OCI-LY3 (cell line): ENCODE measurements at regions not wholly inside any gene's neighbourhood (a gene's known extent, or its start where the extent isn't known, plus 50 kb on each side); places are given as distances from the start of the nearest gene placed in this dataset.
"Not testable (repeated sequence)": the region's sequence is repeated elsewhere in the genome, so short reads cannot be mapped to it uniquely, and the experiment has no call there.

Experiments used
- H2AFZ ChIP-seq: fragments of 200-600, 300-600 bp; shearing (Covaris generic); 2 replicates; pipeline ENCODE4 v1.6.0; 2014; ENCODE audit warnings: antibody characterized with exemption, low read depth, low read length
- H3K27ac ChIP-seq: fragments of 200-600, 300-600 bp; sonication (generic); 2 replicates; pipeline ENCODE4 v1.5.1; 2014; ENCODE audit warnings: mild to moderate bottlenecking, low read length, moderate library complexity, mixed read lengths
- H3K27me3 ChIP-seq: fragments of 200-600, 300-600 bp; sonication (generic); 2 replicates; pipeline ENCODE4 v1.6.1; 2014; ENCODE audit warnings: low read depth, low read length, mixed read lengths
- H3K36me3 ChIP-seq: fragments of 200-600, 300-600 bp; sonication (generic); replicated peaks from 2 replicates; pipeline ENCODE3; 2014; ENCODE audit warnings: low read depth, low read length, mixed read lengths
- H3K4me1 ChIP-seq: fragments of 300-600, 200-600 bp; sonication (generic); 2 replicates; pipeline ENCODE4 v1.6.1; 2014; ENCODE audit warnings: low read length, mixed read lengths
- H3K4me2 ChIP-seq: fragments of 200-600, 300-600 bp; sonication (generic); 2 replicates; pipeline ENCODE4 v1.6.1; 2014; ENCODE audit warnings: low read length, mixed read lengths
- H3K4me3 ChIP-seq: fragments of 300-600, 200-600 bp; sonication (generic); 2 replicates; pipeline ENCODE4 v1.5.1; 2014; ENCODE audit warnings: antibody characterized with exemption, mild to moderate bottlenecking, low read length, moderate library complexity
- H3K79me2 ChIP-seq: fragments of 300-600, 200-600 bp; shearing (Covaris generic); 2 replicates; pipeline ENCODE4 v1.6.1; 2014; ENCODE audit warnings: mild to moderate bottlenecking, low read length, mixed read lengths
- H3K9ac ChIP-seq: fragments of 300-600, 200-600 bp; shearing (Covaris generic); 2 replicates; pipeline ENCODE4 v1.6.0; 2014; ENCODE audit warnings: mild to moderate bottlenecking, low read length, moderate library complexity
- H3K9me3 ChIP-seq: fragments of 200-600, 300-600 bp; shearing (Covaris generic); 2 replicates; pipeline ENCODE4 v1.6.1; 2014; ENCODE audit warnings: low read length, mixed read lengths; ENCODE audit not compliant: insufficient read depth
- H4K20me1 ChIP-seq: fragments of 200-600, 300-600 bp; sonication (generic); 2 replicates; pipeline ENCODE4 v1.6.1; 2016; ENCODE audit warnings: low read length, mixed read lengths; ENCODE audit not compliant: insufficient read depth
- EZH2phosphoT487 ChIP-seq: fragments of 200-600 bp; shearing (Covaris generic); IDR thresholded peaks from 2 replicates; pipeline ENCODE4 v1.6.1; 2018; ENCODE audit warnings: antibody characterized with exemption, mixed run types, low read depth
- TF ChIP-seq, protein P1 (sequence below): fragments of 200-600, 300-600 bp; sonication (generic); IDR thresholded peaks from 2 replicates; pipeline ENCODE4 v1.5.1; 2014; ENCODE audit warnings: antibody characterized with exemption, low read length, low read depth

- Histone ChIP-seq H3K9me3 (no peaks in the 10 kb centered on the region), H3K79me2 (no peaks in the 10 kb centered on the region), H3K36me3 (no peaks in the 10 kb centered on the region), H4K20me1 (no peaks in the 10 kb centered on the region), H3K9ac (peak overlapping the region; percentile 60; the same call in 1 of the 2 replicates), H3K27me3 (no peaks in the 10 kb centered on the region), H3K27ac (0 out of 2 replicates have a peak overlapping the region, but pooled peaks have one; percentile 83), H3K4me2 (no peak overlapping the region), H3K4me3 (no peak overlapping the region), H3K4me1 (peaks cover 56% of the 10 kb centered on the region), H2AFZ (no peak overlapping the region)
- TF ChIP-seq, protein P1, sequence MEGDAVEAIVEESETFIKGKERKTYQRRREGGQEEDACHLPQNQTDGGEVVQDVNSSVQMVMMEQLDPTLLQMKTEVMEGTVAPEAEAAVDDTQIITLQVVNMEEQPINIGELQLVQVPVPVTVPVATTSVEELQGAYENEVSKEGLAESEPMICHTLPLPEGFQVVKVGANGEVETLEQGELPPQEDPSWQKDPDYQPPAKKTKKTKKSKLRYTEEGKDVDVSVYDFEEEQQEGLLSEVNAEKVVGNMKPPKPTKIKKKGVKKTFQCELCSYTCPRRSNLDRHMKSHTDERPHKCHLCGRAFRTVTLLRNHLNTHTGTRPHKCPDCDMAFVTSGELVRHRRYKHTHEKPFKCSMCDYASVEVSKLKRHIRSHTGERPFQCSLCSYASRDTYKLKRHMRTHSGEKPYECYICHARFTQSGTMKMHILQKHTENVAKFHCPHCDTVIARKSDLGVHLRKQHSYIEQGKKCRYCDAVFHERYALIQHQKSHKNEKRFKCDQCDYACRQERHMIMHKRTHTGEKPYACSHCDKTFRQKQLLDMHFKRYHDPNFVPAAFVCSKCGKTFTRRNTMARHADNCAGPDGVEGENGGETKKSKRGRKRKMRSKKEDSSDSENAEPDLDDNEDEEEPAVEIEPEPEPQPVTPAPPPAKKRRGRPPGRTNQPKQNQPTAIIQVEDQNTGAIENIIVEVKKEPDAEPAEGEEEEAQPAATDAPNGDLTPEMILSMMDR = no peak
- TF ChIP-seq EZH2phosphoT487 = no peak
These were observed 92.5 kb downstream of the FEM1C start for GRCh38 chr5:115452083-115452482.

GRCh38 chr5:115450741-115451140 lies 93.8 kb downstream of the FEM1C start:
- no peaks in the 10 kb centered on the region for H4K20me1 ChIP-seq
- H2AFZ ChIP-seq = no peak overlapping the region; the same call in 1 of the 2 replicates
- H3K9ac ChIP-seq = peak overlapping the region; percentile 60
- no peaks in the 10 kb centered on the region for H3K9me3 ChIP-seq
- H3K27ac ChIP-seq = peak overlapping the region; percentile 83
- no peak for TF ChIP-seq EZH2phosphoT487
- TF ChIP-seq, protein P1 = no peak
- H3K79me2 ChIP-seq = no peaks in the 10 kb centered on the region
- H3K27me3 ChIP-seq = no peaks in the 10 kb centered on the region
- peak overlapping the region; percentile 48 for H3K4me3 ChIP-seq
- H3K36me3 ChIP-seq = no peaks in the 10 kb centered on the region
- H3K4me1 ChIP-seq = peaks cover 52% of the 10 kb centered on the region
- peak overlapping the region; percentile 77 for H3K4me2 ChIP-seq

GRCh38 chr5:115448630-115449029 lies 95.9 kb downstream of the FEM1C start:
- H4K20me1 ChIP-seq, H3K36me3 ChIP-seq, H3K79me2 ChIP-seq, H2AFZ ChIP-seq, H3K9me3 ChIP-seq, H3K27me3 ChIP-seq: not testable (repeated sequence)
- Histone ChIP-seq H3K4me2 (peak overlapping the region; percentile 44), H3K9ac (peak overlapping the region; percentile 27; the same call in 1 of the 2 replicates), H3K4me1 (peaks cover 52% of the 10 kb centered on the region), H3K4me3 (peak overlapping the region; percentile 26; the same call in 1 of the 2 replicates), H3K27ac (peak overlapping the region; percentile 56)

DNA sequence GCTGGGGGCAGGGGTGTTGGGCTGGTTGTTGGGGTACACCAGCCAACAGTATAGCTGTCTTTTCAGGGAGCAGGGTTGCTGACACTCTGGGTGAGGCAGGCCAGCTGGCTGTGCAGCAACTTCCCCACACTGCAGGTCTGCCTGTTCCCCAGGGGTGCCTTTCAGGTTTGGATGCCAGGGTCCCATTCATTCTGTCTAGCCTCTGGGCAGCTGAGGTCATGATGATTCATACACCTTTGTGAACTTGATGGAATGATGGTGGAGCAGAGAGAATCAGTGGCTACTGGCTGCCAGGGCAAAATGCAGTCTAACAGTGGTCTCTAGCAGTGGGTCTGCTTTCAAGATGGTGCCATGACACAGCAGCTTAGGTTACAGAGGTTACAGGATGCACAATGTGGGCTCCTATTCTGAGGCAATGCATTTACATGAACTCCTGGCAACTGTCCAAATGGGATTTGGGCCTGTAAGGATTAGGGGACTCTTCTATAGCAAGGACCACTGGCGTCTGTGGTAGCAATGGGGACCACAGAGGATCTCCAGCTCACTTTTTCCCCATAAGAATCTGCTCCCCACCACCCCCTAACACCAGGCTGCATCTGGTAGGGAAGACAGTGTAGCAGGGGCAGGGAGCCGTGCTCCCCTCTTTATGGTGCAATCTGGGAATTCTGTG lies 103.7 kb downstream of the FEM1C start:
- no peak overlapping the region for H3K4me2 ChIP-seq
- H3K27me3 ChIP-seq = no peaks in the 10 kb centered on the region
- H3K9me3 ChIP-seq = no peaks in the 10 kb centered on the region
- no peaks in the 10 kb centered on the region for H3K79me2 ChIP-seq
- H3K4me1 ChIP-seq = no peaks in the 10 kb centered on the region
- no peaks in the 10 kb centered on the region for H4K20me1 ChIP-seq
- H3K9ac ChIP-seq = no peak overlapping the region
- TF ChIP-seq EZH2phosphoT487 = no peak
- TF ChIP-seq, protein P1 = no peak
- H3K4me3 ChIP-seq = no peak overlapping the region
- H3K36me3 ChIP-seq = no peaks in the 10 kb centered on the region
- H2AFZ ChIP-seq = no peak overlapping the region
- no peak overlapping the region for H3K27ac ChIP-seq
